ENCODE measurements at regions not wholly inside any gene's neighbourhood (a gene's known extent, or its start where the extent isn't known, plus 50 kb on each side); places are given as distances from the start of the nearest gene placed in this dataset.
"Not testable (repeated sequence)": the region's sequence is repeated elsewhere in the genome, so short reads cannot be mapped to it uniquely, and the experiment has no call there.

DNA sequence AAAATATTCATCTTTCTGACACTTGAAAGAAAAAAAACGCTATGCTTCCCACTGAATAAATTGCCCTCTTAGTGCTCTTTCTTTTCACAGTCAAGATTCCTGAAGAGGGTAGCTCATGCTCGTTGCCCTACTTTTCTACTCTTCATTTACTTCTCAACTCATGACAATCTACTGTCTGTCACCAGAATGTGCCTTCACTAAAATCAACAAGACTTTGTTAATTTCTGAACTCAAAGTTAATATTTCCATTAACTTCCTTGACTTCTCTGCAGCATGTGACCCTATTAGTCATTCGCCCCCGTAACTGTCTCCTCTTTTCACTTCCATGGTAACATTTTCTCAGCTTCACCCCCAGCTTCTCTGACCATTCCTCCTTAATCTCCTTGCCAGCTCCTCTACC is 98.9 kb upstream of the MAPRE2 start:
- DNase-seq = no peak

GRCh38 chr18:34942975-34943374 is 98.2 kb upstream of the MAPRE2 start:
- no peak for DNase-seq

DNA sequence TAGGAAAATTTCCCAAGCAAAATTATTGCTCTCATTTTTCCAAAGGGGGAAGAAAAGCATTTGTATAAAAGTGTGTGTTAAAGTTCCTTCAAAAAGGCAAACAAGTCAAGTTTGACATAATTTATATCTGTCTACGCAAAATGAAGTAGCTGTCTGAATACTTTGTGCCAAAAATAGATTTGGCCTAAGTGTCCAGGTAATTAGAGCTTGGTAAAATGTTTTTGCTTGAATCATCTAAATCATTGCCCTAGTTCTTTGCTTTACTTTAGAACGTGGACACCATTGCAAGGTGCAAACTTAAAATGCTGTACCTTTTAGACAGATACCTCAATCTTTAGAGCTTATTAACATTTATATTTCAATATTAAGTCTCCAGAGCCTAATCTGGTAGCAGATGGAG is 97.6 kb upstream of the MAPRE2 start:
- DNase-seq = no peak

DNA sequence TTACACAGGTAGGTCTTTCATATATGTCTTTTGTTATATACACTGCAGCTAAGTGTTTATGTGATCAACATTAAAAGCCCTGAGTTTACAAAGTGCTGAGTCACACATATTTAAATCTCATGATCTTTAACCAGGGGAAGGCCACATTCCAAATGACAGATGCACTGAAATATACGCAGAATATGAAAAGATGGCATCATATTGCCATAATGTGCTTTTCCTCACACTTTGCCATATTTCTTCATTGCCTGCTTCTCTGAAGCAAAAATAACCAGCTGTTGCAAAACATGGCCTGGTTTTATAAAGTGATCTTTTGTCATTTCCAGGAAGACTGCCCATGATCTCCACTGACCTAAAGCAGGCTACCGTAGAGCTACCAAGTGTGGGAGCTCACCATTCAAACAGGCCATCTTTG is 93.5 kb upstream of the MAPRE2 start:
- no peak for DNase-seq

DNA sequence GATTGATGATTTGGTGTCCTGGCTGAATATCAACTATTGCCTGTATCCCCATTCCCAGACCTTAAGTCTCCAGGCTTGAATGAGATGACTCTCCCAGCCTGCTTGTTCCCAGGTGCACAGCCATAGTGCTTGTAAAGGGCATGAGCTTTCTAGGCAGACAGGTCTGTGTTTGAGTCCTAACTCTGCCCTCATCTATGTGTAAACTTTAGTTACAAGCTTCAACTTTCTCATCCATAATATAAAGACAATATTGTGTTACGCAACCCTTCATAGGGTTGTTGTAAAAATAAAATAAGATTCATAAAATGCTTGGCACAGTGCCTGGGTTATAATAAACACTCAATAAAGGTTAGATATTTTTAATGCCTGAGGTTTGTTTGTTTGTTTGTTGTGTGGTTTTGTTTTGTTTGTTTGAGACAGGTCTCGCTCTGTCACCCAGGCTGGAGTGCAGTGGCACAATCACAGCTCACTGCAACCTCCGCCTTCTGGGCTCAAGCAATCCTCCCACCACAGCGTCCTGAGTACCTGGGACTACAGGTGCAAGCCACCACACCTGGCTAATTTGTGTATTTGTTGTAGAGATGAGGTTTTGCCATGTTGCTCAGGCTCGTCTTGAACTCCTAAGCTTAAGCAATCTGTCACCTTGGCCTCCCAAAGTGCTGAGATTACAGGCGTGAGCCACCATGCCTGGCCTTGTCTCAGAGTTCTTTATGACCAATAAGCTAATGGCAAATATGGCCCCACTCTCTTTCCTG is 89.4 kb upstream of the MAPRE2 start:
- no peak for DNase-seq

DNA sequence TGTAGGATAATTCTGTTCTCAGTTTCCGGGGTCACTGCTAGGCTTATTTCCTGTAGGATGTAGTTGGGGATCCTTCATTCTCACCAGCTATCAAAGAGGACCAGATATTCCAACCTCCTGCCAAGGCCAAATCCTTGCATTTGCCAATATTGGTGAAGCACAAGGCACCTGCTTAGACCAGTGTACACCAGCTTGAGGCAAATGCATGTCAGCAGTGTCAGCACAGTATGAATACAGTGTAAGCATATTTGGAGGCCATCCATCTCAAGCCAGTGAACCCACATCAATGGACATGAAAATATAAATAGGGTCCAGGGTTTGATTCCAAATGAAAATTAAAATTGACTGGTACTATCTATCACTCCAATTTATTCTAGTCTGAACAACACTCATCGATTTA is 88.0 kb upstream of the MAPRE2 start:
- no peak for DNase-seq

- not testable (repeated sequence) for DNase-seq
Observed at GRCh38 chr18:34955494-34955893, 85.7 kb upstream of the MAPRE2 start.

GRCh38 chr18:34956663-34957062 is 84.5 kb upstream of the MAPRE2 start:
- DNase-seq = no peak

DNA sequence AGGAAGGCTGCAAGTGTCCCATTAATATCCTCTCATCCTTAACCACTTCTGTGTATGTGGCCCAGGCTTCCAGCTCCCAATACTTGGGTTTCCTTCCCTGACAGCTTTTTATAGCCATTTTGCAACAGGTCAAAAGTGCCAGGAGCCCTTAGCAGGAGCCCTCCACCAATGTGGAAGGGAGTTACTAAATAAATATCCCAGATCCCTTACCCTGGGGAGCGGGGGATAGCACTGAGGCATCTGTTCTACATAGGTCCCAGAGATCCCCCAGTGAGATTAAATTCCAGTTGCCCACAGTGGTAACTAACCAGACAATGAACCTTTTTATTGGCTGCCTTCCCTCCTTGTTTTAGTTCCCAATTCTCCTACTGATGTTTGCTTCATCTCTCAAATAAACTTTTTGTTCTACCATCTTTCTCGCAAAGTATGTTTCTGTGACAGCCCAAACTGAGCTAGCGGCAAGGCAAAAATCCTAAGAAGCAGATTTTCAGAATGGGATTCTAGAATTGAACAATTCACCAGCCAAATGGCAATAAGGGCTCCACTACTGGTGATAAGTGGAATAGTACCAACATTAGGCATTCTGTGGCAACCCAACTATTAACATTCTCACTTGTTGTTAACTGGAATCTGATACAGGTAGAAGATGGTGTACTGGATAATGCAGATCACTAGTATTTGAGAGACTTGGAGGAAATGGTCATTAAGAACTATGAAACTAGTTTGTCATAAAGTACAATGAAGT is 83.9 kb upstream of the MAPRE2 start:
- no peak for DNase-seq

DNA sequence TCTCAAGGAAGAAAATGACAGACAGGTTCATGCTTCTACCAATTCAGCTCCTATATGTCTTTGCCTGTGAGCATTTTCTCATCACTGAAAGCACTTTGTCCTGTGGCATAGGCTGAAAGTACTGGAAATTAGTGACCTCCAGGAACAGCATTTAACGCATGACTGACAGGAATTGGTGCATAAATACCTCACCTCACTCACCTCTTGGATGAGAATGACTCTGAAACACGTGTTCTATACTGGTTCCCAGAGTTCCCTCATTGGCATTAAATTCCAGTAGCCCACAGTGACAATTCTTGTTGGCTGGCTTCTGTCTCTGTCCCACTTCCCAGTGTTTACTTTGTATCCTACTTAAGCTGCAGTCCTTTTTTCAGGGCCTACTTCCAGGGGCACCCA is 83.4 kb upstream of the MAPRE2 start:
- DNase-seq = no peak

GRCh38 chr18:34959211-34959829 is 81.9 kb upstream of the MAPRE2 start:
- no peak for DNase-seq

DNA sequence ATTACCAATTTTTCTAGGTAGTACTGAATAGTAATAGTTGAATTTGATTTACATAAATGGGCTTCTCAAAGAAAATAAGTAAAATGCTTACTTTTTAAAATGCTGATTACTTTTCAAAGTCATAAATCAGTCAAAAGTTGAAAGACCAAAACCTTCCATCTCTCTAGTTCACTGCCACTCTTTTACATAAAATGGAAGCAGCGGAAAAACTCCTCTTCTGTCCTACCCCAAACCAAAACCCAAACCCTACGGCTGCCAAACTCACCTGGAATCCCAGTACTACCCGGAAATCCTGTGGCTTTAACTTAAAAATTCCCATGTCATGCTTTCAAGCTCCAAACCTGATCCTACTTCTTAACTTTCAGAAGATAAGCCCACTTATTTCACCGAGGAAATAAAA is 81.2 kb upstream of the MAPRE2 start:
- DNase-seq = no peak

- no peak for DNase-seq
Observed at GRCh38 chr18:34965108-34965507, 76.1 kb upstream of the MAPRE2 start.

DNA sequence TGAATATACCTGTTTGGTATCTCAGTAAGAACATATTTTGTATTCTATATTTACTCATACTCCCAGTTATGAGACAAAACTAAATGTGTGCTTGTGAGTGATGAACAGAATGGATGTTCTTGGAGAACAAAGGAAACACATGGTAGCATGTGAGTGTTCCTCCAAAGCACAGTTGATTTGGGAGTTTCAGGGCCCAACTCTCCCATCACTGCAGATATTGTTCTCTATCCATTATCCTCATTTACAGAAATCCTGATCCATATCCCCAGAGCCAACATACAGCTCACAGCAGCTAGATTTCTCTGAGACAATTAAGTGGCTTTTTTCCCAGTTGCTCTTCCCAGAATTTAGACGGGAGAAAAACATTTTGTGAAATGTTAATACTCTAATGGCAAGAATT is 75.6 kb upstream of the MAPRE2 start:
- DNase-seq = no peak

- no peak for DNase-seq
Observed at GRCh38 chr18:34970106-34970505, 71.1 kb upstream of the MAPRE2 start.

DNA sequence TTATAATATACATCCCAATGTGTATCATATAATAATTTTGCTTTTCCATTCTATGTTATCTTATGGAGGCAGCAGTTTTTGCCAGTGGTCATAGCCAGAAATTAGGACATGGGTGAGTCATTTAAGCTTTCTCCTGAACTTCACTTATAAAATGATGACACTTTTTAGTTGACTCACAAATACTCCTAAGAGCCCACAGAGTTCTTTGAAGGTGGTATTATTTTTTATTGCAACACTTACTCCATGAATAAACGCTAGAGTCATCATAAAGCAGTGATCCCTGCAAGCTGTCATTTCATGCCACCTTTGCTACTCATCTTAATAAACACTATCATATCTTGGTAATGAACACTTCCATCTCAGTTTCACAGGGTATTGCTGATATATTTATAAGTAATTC is 69.9 kb upstream of the MAPRE2 start:
- DNase-seq = no peak

DNA sequence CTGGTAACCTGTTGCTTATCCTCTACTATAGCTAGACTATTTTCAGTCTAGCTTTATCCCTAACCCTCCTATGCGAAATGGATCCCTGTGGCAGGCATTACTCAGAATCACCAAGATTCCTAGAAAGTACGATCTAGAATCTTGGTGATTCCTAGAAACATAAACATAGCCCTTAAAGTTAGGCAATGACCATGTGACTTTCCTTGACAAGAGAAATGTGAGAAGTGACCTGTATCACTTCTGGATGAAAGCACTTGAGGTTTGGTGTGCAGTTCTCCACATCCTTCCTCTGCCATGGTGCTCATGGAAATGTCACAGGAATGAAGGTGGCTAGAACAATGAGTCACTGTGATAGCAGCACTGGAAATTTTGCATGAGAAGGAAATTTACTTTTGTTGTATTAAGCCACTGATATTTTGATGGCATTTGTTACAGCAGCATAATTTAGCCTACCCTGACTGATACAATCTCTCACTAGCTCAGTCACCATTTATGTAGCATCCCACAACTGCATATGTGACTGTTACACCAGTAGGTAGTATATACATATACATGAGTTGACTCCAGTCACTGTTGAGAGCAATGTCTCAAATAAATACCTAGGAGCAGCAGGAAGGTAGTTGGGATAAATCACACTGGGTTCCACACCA is 68.3 kb upstream of the MAPRE2 start:
- DNase-seq = no peak

DNA sequence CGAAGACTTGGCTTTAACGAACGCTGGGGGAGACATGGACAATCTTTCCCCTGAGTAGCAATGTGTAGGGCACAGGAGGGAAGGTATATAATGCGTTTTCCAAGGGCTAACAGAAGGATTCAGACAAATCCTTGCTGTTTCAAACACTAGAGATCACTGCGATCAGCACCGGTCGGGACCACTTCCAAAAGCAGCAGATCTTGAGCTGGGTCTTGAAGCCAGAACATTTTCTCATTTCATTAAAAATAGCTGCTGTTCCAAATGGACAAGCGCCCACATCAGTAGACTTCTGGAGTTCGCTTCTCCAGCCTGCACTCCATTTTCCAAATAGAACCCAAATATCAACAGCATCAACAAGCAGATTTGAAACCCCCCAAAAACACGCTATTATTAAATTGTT is 65.1 kb upstream of the MAPRE2 start:
- DNase-seq = no peak

GRCh38 chr18:34976534-34976898 is 64.7 kb upstream of the MAPRE2 start:
- DNase-seq = no peak

GRCh38 chr18:34976899-34977837 is 64.0 kb upstream of the MAPRE2 start:
- peak; percentile 63 for DNase-seq

DNA sequence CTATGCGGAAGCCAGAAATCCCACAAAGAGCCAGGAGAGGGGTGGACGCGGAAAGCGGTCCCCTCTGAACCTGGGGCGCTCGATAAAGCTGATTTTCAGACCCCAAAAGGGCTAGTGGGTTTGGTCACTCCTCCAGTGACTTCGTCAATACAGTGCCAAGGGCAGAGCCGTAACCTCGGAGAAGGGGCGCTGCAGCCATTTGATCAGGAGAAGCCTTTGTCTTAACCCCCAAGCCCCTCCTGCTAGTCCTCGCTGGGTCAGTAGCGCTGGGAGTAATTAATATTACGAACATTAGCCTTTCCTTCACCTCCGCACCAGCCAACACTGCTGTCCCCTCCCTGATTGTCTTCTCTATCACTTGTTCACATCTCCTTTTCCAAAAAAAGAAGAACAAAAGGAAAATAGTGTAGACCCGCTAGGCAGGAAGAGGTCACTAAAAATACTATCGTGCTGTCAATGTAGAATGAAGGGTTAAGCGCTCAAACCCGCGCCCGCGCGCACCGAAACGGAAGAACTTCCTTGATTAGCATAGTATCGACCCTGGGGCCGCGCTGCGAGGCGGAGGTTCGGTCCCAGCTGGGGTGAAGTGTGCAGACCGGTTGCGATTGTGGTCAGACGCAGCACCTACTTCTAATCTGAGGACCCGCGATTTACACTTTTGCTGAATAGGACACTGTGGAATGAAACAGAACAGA is 63.2 kb upstream of the MAPRE2 start:
- peak; percentile 12 for DNase-seq

GRCh38 chr18:34978533-34978893 is 62.7 kb upstream of the MAPRE2 start:
- no peak for DNase-seq

All from T-helper 9 cell (primary cell).